Uterus (tissue), 2 donors: ENCODE measurements at regions not wholly inside any gene's neighbourhood (a gene's known extent, or its start where the extent isn't known, plus 50 kb on each side); places are given as distances from the start of the nearest gene placed in this dataset.

Experiments
- CTCF ChIP-seq, 4 experiments: fragments of 200-600 bp in 2 of 4; fragments of 450-650 bp in 2 of 4; sonication (generic) in 2 of 4; IDR thresholded peaks; one replicate each; pipeline ENCODE4 v1.5.1; 2016 to 2019; ENCODE audit warnings: antibody characterized with exemption in 4 of 4, mild to moderate bottlenecking in 2 of 4, moderate library complexity in 1 of 4
- POLR2A ChIP-seq, 2 donors: fragments of 450-650 bp; IDR thresholded peaks; one replicate each; pipeline ENCODE4 v1.6.1; 2016; ENCODE audit warnings: antibody characterized with exemption in 2 of 2, mild to moderate bottlenecking in 1 of 2, moderate library complexity in 1 of 2

GRCh38 chr7:15829691-15830090 lies 143.2 kb upstream of the MEOX2 start:
- TF ChIP-seq CTCF (IDR thresholded peaks at IDR 0.05) (no peak), POLR2A (IDR thresholded peaks at IDR 0.05) (no peak)
